ENCODE measurements at regions not wholly inside any gene's neighbourhood (a gene's known extent, or its start where the extent isn't known, plus 50 kb on each side); places are given as distances from the start of the nearest gene placed in this dataset.

GRCh38 chr5:44441460-44441859 lies 52.2 kb upstream of the FGF10 start:
- TF ChIP-seq POLR2A (IDR thresholded peaks at IDR 0.05) (no peak), CTCF (IDR thresholded peaks at IDR 0.05) (no peak)

All from Peyer's patch (tissue), 4 donors.